HG03575 (cell line): ENCODE measurements at regions not wholly inside any gene's neighbourhood (a gene's known extent, or its start where the extent isn't known, plus 50 kb on each side); places are given as distances from the start of the nearest gene placed in this dataset.

Source experiments
- ATAC-seq: cut with Tn5 transposase; IDR thresholded peaks from one replicate; pipeline ENCODE4 v1.9.1; 2021; ENCODE audit not compliant: unreplicated experiment, insufficient number of reproducible peaks, low FRiP score; ENCODE audit errors: extremely low read depth

GRCh38 chr9:84163052-84163650 lies 177.4 kb downstream of the SLC28A3 start:
- no peak for ATAC-seq

- no peak for ATAC-seq
Observed at GRCh38 chr9:84166891-84167290, 173.7 kb downstream of the SLC28A3 start.

GRCh38 chr9:84169240-84169639 lies 171.3 kb downstream of the SLC28A3 start:
- no peak for ATAC-seq

GRCh38 chr9:84170521-84171141 lies 169.9 kb downstream of the SLC28A3 start:
- ATAC-seq: no peak

GRCh38 chr9:84173961-84174360 lies 166.6 kb downstream of the SLC28A3 start:
- no peak for ATAC-seq

GRCh38 chr9:84174486-84174885 lies 166.1 kb downstream of the SLC28A3 start:
- no peak for ATAC-seq

GRCh38 chr9:84177407-84177806 lies 163.2 kb downstream of the SLC28A3 start:
- ATAC-seq: no peak

GRCh38 chr9:84179531-84179930 lies 161.0 kb downstream of the SLC28A3 start:
- ATAC-seq: no peak

- no peak for ATAC-seq
Observed at GRCh38 chr9:84187090-84187489, 153.5 kb downstream of the SLC28A3 start.

GRCh38 chr9:84189904-84190303 lies 150.7 kb downstream of the SLC28A3 start:
- ATAC-seq: no peak

- no peak for ATAC-seq
Observed at GRCh38 chr9:84190411-84190810, 150.1 kb downstream of the SLC28A3 start.

- no peak for ATAC-seq
Observed at GRCh38 chr9:84206801-84207370, 133.7 kb downstream of the SLC28A3 start.

GRCh38 chr9:84207491-84207951 lies 133.0 kb downstream of the SLC28A3 start:
- ATAC-seq: no peak

GRCh38 chr9:84212246-84212645 lies 128.3 kb downstream of the SLC28A3 start:
- no peak for ATAC-seq

GRCh38 chr9:84212982-84213381 lies 127.6 kb downstream of the SLC28A3 start:
- ATAC-seq: no peak

GRCh38 chr9:84216151-84216550 lies 124.4 kb downstream of the SLC28A3 start:
- ATAC-seq: no peak

GRCh38 chr9:84218322-84218721 lies 122.2 kb downstream of the SLC28A3 start:
- no peak for ATAC-seq

GRCh38 chr9:84224246-84224645 lies 116.3 kb downstream of the SLC28A3 start:
- ATAC-seq: no peak
